Dedifferentiated amniotic fluid mesenchymal stem cell (primary cell): ENCODE measurements at regions not wholly inside any gene's neighbourhood (a gene's known extent, or its start where the extent isn't known, plus 50 kb on each side); places are given as distances from the start of the nearest gene placed in this dataset.
A peak's percentile ranks its signal among the peaks of the same experiment; 100 is the strongest.

ENCODE experiments used
- DNase-seq: peaks from one replicate; pipeline ENCODE4 v3.0.0-alpha.2; 2016; ENCODE audit errors: extremely low spot score

GRCh38 chr10:90588222-90588621 is 269.6 kb downstream of the HTR7 start:
- DNase-seq = no peak

GRCh38 chr10:90589825-90590224 is 268.0 kb downstream of the HTR7 start:
- DNase-seq = no peak

- no peak for DNase-seq
These were observed 266.2 kb downstream of the HTR7 start for GRCh38 chr10:90591629-90592028.

GRCh38 chr10:90592638-90593302 is 265.1 kb downstream of the HTR7 start:
- DNase-seq = peak; percentile 54

GRCh38 chr10:90598513-90598912 is 259.3 kb downstream of the HTR7 start:
- DNase-seq = no peak

- DNase-seq = no peak
These were observed 254.8 kb downstream of the HTR7 start for GRCh38 chr10:90602862-90603610.

- no peak for DNase-seq
These were observed 253.2 kb downstream of the HTR7 start for GRCh38 chr10:90604636-90605035.

GRCh38 chr10:90605506-90605905 is 252.3 kb downstream of the HTR7 start:
- DNase-seq = no peak

GRCh38 chr10:90612276-90612675 is 245.6 kb downstream of the HTR7 start:
- DNase-seq = no peak

- DNase-seq = no peak
These were observed 243.2 kb downstream of the HTR7 start for GRCh38 chr10:90614631-90615030.

GRCh38 chr10:90621577-90621976 is 236.3 kb downstream of the HTR7 start:
- DNase-seq = no peak

GRCh38 chr10:90635111-90635765 is 222.6 kb downstream of the HTR7 start:
- no peak for DNase-seq

GRCh38 chr10:90640756-90641155 is 217.1 kb downstream of the HTR7 start:
- DNase-seq = no peak

GRCh38 chr10:90641731-90642130 is 216.1 kb downstream of the HTR7 start:
- DNase-seq = no peak

GRCh38 chr10:90642136-90642535 is 215.7 kb downstream of the HTR7 start:
- no peak for DNase-seq

GRCh38 chr10:90642650-90643049 is 215.2 kb downstream of the HTR7 start:
- DNase-seq = no peak

GRCh38 chr10:90644165-90644564 is 213.7 kb downstream of the HTR7 start:
- no peak for DNase-seq

- no peak for DNase-seq
These were observed 207.0 kb downstream of the HTR7 start for GRCh38 chr10:90650858-90651257.

- DNase-seq = no peak
These were observed 205.3 kb downstream of the HTR7 start for GRCh38 chr10:90652519-90652918.

- DNase-seq = no peak
These were observed 199.0 kb downstream of the HTR7 start for GRCh38 chr10:90658791-90659190.

- no peak for DNase-seq
These were observed 191.8 kb downstream of the HTR7 start for GRCh38 chr10:90665905-90666662.

- DNase-seq = no peak
These were observed 183.4 kb downstream of the HTR7 start for GRCh38 chr10:90674461-90674860.
